ENCODE measurements at regions not wholly inside any gene's neighbourhood (a gene's known extent, or its start where the extent isn't known, plus 50 kb on each side); places are given as distances from the start of the nearest gene placed in this dataset.
"Not testable (repeated sequence)": the region's sequence is repeated elsewhere in the genome, so short reads cannot be mapped to it uniquely, and the experiment has no call there.

- no peak for DNase-seq (ENCODE audit: low spot score)
Observed at GRCh38 chr5:17978954-17979353, 344.7 kb downstream of the TAF11L14 start.

GRCh38 chr5:17982626-17983025 lies 348.4 kb downstream of the TAF11L14 start:
- DNase-seq (ENCODE audit: low spot score): not testable (repeated sequence)

GRCh38 chr5:17989036-17989435 lies 354.8 kb downstream of the TAF11L14 start:
- DNase-seq (ENCODE audit: low spot score): no peak

- DNase-seq (ENCODE audit: low spot score): no peak
Observed at GRCh38 chr5:17989567-17990563, 355.6 kb downstream of the TAF11L14 start.

- DNase-seq (ENCODE audit: low spot score): no peak
Observed at GRCh38 chr5:17991775-17992174, 357.5 kb downstream of the TAF11L14 start.

- DNase-seq (ENCODE audit: low spot score): no peak
Observed at GRCh38 chr5:17992291-17992690, 358.0 kb downstream of the TAF11L14 start.

- no peak for DNase-seq (ENCODE audit: low spot score)
Observed at GRCh38 chr5:17995997-17996396, 361.7 kb downstream of the TAF11L14 start.

GRCh38 chr5:17999858-18000257 lies 365.6 kb downstream of the TAF11L14 start:
- no peak for DNase-seq (ENCODE audit: low spot score)

- DNase-seq (ENCODE audit: low spot score): no peak
Observed at GRCh38 chr5:18000744-18001143, 366.5 kb downstream of the TAF11L14 start.

GRCh38 chr5:18003312-18003711 lies 369.1 kb downstream of the TAF11L14 start:
- no peak for DNase-seq (ENCODE audit: low spot score)

GRCh38 chr5:18003784-18004183 lies 369.5 kb downstream of the TAF11L14 start:
- DNase-seq (ENCODE audit: low spot score): no peak

GRCh38 chr5:18006235-18006634 lies 372.0 kb downstream of the TAF11L14 start:
- not testable (repeated sequence) for DNase-seq (ENCODE audit: low spot score)

- DNase-seq (ENCODE audit: low spot score): no peak
Observed at GRCh38 chr5:18008940-18009339, 374.7 kb downstream of the TAF11L14 start.

GRCh38 chr5:18010053-18010452 lies 375.8 kb downstream of the TAF11L14 start:
- DNase-seq (ENCODE audit: low spot score): peak; percentile 12

GRCh38 chr5:18018472-18018871 lies 384.2 kb downstream of the TAF11L14 start:
- no peak for DNase-seq (ENCODE audit: low spot score)

GRCh38 chr5:18023275-18023674 lies 389.0 kb downstream of the TAF11L14 start:
- no peak for DNase-seq (ENCODE audit: low spot score)

- no peak for DNase-seq (ENCODE audit: low spot score)
Observed at GRCh38 chr5:18023986-18024385, 389.7 kb downstream of the TAF11L14 start.

GRCh38 chr5:18024542-18024941 lies 390.3 kb downstream of the TAF11L14 start:
- no peak for DNase-seq (ENCODE audit: low spot score)

- DNase-seq (ENCODE audit: low spot score): no peak
Observed at GRCh38 chr5:18027241-18027867, 393.1 kb downstream of the TAF11L14 start.

- no peak for DNase-seq (ENCODE audit: low spot score)
Observed at GRCh38 chr5:18028036-18028435, 393.8 kb downstream of the TAF11L14 start.

- DNase-seq (ENCODE audit: low spot score): peak; percentile 9
Observed at GRCh38 chr5:18032744-18033143, 398.5 kb downstream of the TAF11L14 start.

GRCh38 chr5:18036531-18036930 lies 402.3 kb downstream of the TAF11L14 start:
- no peak for DNase-seq (ENCODE audit: low spot score)

GRCh38 chr5:18037718-18038117 lies 403.5 kb downstream of the TAF11L14 start:
- no peak for DNase-seq (ENCODE audit: low spot score)

Measured in NAMALWA (cell line).